Astrocyte of the spinal cord (primary cell): ENCODE measurements at regions not wholly inside any gene's neighbourhood (a gene's known extent, or its start where the extent isn't known, plus 50 kb on each side); places are given as distances from the start of the nearest gene placed in this dataset.
A peak's percentile ranks its signal among the peaks of the same experiment; 100 is the strongest.

Experiments used
- DNase-seq: peaks from one replicate; pipeline ENCODE4 v3.0.0; 2011; ENCODE audit warnings: low read depth, low spot score
- H3K4me3 ChIP-seq: 2 replicates; pipeline ENCODE4 v1.5.1; 2011; ENCODE audit warnings: low read depth, mild to moderate bottlenecking, low read length, moderate library complexity
- CTCF ChIP-seq: IDR thresholded peaks from 2 replicates; pipeline ENCODE4 v1.5.1; 2012; ENCODE audit warnings: low read depth, mild to moderate bottlenecking, low read length, inconsistent platforms
- in situ Hi-C: cut with HindIII; loops from 2 replicates; pipeline ENCODE4 v1.10.0; 2017; ENCODE audit warnings: low sequenced_read_pairs

- DNase-seq = no peak
- TF ChIP-seq CTCF = no peak
- H3K4me3 ChIP-seq = no peak overlapping the region
- in situ Hi-C loops = no loop called here
Observed at GRCh38 chr1:48120621-48121020, 101.9 kb upstream of the SLC5A9 start.

- in situ Hi-C loops = no loop called here
- no peak overlapping the region for H3K4me3 ChIP-seq
- no peak for TF ChIP-seq CTCF
- DNase-seq = no peak
Observed at GRCh38 chr1:48115835-48116234, 106.7 kb upstream of the SLC5A9 start.

- TF ChIP-seq CTCF = no peak
- in situ Hi-C loops = no loop called here
- peak; percentile 18 for DNase-seq
- H3K4me3 ChIP-seq = no peak overlapping the region
Observed at GRCh38 chr1:48114596-48115382, 107.7 kb upstream of the SLC5A9 start.

- peak; percentile 85 for TF ChIP-seq CTCF
- in situ Hi-C loops = no loop called here
Observed at GRCh38 chr1:48109390-48110013, 112.3 kb upstream of the TRABD2B start.

GRCh38 chr1:48107516-48107915 is 110.3 kb upstream of the TRABD2B start:
- no peak overlapping the region for H3K4me3 ChIP-seq
- in situ Hi-C loops = no loop called here

More at GRCh38 chr1:48109390-48110013, 112.3 kb upstream of the TRABD2B start:
- peak; percentile 62 for DNase-seq
- H3K4me3 ChIP-seq = no peak overlapping the region

GRCh38 chr1:48106049-48106448 is 108.9 kb upstream of the TRABD2B start:
- TF ChIP-seq CTCF = no peak
- in situ Hi-C loops = no loop called here
- no peak for DNase-seq
- H3K4me3 ChIP-seq = no peak overlapping the region

More at GRCh38 chr1:48107516-48107915, 110.3 kb upstream of the TRABD2B start:
- no peak for DNase-seq
- TF ChIP-seq CTCF = no peak
